Inferior parietal cortex (tissue), 1 donor: ENCODE measurements at regions not wholly inside any gene's neighbourhood (a gene's known extent, or its start where the extent isn't known, plus 50 kb on each side); places are given as distances from the start of the nearest gene placed in this dataset.
A peak's percentile ranks its signal among the peaks of the same experiment; 100 is the strongest.

ENCODE experiments used
- DNase-seq: peaks from one replicate; pipeline ENCODE4 v3.0.0-alpha.2; 2016; ENCODE audit errors: extremely low spot score

DNA sequence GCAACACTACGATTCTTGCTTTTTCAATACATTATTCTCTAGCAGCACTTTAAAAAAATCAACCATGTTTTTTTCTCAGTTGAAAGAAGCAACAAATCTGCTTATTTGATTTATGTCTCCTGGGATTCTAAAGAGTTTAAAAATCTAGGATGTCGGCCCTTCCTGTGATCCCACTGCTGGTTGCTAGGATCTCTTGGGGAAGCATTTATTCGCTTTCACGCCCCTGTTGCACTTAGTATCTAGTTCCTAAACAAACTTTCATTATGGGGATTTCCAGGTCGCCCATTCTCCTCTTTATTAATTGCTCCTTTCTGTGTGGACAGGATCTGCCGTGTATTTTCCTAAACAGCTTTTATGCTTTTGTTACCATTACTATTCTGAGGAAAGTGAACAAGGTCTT lies 313.5 kb downstream of the AGTPBP1 start:
- no peak for DNase-seq

DNA sequence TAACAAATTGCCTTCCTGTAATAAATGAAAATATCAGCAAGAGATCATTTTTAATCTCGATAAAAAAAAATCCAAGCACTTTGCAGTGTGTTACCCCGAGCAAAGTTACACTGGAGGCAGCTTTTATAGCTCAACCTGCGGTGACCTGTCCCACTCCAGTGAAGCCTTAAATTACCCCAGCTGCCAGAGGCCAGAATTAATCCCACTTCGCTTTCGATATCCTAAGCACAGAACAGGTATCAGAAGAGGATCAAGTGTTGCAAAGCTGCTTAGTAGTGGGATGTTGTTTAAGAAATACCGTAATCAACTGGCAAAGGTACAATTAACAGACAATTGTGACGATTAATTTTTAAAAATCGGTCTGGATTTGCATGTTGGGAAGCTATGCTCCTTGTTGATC lies 314.0 kb downstream of the AGTPBP1 start:
- no peak for DNase-seq

DNA sequence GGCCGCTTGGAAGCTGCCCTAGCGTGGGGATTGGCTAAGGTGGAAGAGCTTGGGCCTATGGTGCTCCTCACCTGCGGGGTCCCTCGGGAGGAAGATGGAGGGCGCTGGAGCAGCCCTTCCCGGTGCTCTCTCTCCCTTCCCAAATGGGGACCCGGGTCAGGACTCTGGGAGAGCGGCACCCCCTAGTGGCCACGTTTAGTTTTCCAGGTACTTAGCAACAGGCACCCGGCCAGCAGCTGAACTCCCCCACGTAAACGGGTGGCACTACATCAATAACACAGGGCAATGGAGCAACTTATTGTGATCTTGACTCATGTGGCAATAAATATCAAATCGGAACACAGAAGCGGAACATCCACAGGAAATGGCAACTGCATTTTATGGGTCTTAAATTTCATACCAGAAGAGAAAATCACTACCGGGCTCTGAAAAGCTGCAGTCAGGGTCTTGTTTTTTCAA lies 316.6 kb downstream of the AGTPBP1 start:
- peak; percentile 73 for DNase-seq

DNA sequence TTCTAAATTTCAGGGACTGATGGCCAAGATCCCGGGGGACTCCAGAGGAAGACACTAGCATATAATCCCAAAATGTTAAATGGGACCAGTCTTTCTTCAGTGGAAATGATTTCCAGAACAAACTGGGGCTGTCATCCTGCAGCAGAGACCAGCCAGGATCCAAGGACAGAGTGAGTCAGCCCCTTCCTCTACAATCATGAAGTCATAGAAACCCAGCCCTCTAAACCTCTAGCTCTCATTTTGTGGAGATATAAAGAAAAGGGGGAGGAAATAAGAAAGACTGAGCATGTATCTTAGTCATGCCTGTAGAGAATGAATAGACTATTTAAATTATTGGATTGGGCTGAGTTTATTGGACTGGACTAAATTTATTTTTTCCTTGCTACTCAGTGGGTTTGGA lies 318.3 kb downstream of the AGTPBP1 start:
- no peak for DNase-seq

DNA sequence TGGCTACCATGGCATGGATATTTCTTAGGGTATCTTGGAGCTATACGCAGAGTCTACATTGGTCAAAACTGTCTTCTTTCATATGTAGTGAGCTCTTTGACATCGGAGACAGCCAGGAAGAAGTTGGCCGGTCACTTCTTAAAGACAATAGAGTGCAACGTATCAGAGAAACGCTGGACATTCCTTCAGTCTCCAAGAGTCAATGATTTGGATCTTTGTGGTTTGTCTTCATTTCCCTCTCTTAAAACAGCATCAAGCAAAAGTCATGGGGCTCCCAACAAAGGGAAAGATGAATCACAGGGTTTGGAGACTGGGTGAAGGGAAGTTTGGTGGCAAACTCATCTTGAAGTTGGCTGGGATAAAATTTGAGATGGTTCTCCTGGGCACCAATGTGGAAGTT lies 320.1 kb downstream of the AGTPBP1 start:
- DNase-seq = no peak

DNA sequence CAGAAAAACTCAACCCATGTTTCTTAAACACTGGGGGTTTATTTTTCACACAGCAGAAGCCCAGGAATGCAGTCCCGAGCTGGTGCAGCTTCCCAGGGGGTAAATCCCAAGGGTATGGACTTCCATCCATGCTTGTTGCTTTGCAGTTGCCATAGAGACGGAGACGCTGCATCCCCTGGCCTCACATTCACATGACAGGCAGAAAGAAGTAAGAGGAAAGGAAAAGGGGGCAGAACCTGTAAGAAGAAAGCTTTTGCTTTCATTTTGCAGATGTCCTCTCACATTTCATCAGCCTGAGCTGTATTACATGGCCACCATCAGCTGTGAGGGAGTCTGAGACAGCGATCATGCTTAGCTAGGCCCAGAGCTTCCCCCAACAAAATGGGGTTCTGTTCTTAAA lies 321.0 kb downstream of the AGTPBP1 start:
- no peak for DNase-seq

DNA sequence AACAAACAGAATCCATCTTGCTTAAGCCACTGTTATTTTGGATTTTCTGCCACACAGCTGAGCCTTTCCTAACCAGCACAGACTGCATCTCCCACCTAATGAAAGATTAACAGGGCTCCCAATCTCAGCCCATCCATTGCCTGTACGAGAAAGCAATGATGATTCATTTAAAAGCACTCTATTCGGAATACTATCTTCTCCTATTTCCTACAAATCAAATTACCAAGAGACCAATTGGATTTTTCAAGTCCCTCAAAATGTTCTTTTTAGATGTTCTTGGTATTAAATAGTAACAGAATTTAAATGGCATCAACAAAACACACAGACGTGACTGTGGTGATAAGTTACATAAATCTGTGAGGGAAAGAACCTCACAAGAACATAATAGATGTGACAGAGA lies 324.1 kb downstream of the AGTPBP1 start:
- no peak for DNase-seq

DNA sequence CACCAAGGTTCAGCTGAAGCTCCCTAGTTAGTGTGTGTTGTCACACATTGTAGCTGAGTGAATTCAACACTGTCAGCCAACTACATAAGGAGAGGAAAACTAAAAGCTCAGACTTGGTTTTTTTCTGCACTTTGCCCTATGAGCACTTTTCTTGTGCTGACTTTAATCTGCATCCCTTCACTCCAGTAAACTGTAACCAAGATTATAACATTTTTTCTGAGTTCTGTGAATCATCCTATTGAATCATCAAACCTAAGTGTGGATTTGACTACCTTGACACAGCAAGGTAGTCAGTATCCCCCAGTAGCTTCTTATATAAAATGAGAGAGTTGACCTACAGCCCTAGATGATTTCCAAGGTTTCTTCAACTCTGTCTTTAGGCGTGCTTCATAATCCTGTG lies 325.0 kb downstream of the AGTPBP1 start:
- no peak for DNase-seq

DNA sequence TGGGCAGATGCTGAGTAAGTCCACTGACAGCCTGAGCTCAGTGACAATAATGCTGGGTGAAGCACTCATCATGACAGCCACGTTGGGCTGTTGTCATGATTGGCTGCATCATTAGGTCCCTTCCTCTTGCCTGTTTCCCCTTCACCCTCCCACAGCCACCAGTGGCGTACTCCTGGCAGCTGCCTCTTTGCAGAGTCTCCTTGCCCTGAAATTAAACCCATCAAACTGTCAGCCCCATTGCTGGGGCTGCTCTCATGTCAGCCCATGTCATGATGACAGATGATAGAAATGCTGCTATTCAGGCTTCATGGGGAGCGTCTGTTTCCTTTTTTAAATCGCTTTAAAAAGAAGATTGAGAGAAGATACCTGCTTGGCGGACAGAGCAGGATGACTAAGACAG lies 327.4 kb downstream of the AGTPBP1 start:
- DNase-seq = no peak

DNA sequence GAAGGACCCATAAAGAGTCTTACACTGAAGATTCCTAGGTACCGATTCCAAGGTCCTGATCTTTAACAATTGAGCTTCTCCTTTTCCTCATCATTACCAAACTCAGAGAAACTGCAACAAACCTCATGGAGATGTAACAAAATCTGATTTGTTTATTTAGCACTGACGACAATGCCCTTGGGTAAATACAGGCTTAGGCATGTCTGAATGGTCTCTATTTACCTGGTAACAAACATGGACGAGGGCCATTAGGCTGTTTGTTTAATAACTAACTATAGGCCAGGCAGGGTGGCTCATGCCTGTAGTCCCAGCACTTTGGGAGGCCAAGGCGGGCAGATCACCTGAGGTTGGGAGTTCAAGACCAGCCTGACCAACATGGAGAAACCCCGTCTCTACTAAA lies 333.3 kb downstream of the AGTPBP1 start:
- no peak for DNase-seq

DNA sequence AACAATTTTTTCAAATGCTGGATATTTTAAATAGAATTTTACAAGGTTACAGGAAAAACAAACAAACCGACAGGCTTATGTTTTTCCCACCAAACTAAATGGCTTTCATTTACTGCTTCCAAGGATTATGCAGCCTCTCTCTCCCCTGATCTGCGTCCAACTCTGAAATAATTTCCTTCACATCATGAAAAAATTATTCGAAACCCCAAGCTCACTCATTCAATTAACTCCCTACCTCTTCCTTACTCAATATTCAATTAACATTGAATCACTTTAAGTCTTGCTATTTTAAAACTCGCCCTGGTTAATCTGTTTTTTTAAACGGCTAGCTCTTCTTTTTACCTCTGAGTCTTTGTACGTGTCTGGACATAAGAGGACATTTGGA lies 336.2 kb downstream of the AGTPBP1 start:
- no peak for DNase-seq

DNA sequence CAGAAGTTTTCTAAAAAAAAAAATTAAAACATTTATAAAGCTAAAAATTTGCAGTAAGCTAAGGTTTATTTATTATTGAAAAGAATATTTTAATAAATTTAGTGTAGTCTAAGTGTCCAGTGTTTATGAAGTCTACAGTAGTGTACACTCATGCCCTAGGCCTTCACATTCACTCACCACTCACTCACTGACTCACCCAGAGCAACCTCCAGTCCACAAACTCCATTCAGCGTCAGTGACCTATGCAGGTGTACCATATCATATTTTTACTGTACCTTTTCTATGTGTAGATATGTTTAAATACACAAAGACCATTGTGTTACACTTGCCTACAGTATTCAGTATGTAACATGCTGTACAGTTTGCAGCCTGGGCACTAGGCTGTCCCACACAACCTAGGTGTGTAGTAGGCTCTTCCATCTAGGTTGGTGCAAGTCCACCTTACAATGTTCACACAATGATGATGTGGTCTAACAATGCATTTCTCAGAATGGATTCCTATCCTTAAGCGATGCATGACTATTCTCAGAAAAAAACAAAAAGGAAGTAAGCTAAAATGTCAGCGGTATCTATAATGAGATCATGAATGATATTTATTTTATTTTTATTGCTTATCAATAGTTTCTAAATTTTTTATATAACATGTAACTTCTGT lies 336.7 kb downstream of the AGTPBP1 start:
- no peak for DNase-seq

DNA sequence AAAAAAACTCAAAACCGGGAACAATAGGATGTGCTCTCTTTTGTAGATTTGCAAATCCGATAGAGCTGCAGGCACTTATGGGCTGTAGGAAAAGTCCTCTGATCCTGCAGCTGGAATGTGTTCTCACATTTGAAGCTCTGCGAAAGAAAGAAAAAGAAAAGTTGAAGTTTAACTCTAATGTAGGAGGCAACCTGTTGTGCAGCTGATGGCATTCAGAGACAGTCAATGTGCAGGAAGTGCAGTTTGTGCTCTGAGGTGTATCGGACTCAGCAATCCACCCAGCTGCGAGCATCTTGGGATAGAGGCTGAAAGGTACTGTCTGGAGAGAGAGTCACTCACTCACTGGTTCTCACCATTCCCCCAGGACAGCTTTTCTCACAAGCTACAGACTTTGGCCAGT lies 339.2 kb downstream of the AGTPBP1 start:
- no peak for DNase-seq

DNA sequence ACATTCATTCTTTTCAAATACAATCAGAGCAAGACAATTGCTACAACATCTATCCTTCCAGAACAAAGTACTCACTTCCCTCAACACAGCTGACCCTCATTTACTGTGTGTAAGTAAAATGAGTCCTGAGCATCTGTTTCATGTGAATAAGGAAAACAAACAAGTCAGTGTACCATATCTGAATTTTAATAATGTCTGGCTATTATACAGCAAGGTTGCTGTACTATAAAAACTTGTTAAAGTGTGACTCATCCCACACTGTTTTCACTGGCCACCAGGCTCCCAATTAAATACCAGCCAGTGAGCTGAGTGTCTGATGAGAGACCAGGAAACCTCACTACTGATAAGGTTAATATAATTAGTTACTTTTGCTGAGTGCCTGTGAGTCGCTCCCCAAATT lies 339.8 kb downstream of the AGTPBP1 start:
- DNase-seq = no peak

DNA sequence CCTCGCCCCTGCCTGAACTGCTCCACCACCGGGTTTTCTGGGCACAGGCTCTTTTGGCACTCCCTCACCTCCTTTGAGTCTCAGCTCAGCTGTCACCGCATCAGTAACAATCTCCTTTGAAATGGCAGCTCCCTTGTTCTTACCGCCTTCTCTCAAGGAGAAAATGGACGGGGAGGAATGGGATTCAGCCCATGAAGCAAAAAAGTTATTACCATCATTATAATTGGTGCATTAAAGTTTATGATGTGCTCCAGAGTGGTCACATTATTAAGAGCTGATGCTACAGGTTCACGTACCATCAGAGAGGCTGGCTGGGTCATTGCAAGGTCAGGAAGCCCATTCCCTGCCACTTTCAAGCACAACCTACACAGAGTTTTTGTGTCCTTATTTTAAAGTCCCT lies 344.7 kb downstream of the AGTPBP1 start:
- DNase-seq = no peak

DNA sequence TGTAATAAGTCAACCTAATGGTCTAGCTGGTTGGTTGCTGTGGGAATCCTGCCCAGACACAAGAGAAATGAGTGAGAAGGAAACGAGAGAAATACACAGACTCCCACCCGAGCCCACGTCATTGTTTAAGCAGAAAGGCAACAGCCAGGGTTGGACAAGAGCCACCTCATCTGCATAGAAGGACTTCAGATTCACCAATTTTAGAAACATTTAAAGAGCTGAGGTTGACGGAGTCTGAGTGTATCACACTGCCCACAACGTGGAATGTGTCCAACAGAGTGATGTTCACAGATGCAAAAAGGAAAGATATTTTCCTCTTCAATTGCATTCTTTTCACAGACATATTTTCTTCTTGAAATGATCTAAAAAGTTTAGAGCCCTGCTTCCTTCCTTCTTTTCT lies 349.5 kb downstream of the AGTPBP1 start:
- peak; percentile 61 for DNase-seq

DNA sequence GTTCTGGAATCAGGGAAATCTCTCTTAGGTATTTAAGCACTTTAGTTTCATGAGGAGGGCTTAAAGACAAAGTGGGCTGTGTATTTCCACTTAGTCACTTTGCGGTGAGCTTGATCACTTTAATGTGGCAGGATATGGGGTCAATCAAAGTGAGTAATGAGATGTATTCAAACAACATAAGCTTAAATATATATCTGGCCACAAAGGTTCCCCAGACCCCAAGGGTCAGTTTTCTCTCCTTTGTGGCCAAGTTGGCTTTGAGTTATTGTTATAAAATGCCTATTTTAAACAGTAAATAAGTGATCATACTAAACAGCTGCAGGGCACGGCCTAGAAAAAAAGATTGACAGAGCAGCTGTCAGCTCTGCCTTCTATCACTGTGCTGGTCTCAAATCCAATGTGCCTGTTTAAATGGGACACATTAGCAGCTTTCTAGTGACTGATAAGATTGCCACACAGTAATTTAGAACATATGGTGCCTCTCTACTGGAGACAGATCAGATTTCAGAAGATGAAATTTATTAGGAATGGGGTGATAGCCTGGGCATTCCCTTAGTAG lies 363.9 kb downstream of the AGTPBP1 start:
- DNase-seq = no peak

DNA sequence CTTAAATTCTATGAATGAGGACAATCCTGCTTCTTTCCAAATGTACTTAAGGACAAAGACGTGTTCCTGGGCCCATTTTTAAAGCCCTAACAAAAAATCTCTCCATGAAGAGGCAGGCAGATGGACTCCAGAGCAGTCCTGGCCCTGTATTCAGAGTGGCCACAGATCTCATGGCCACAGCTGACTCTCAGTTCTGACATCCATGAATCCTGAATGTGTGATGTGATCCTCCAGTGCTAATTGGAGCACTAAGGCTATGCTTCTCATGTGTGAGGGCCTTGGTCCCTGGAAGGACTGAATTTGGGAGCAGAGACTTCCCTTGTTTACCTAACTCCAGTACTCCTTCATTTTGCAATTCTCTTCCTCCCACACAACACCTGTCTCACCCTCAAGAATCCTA lies 373.0 kb downstream of the AGTPBP1 start:
- DNase-seq = no peak

DNA sequence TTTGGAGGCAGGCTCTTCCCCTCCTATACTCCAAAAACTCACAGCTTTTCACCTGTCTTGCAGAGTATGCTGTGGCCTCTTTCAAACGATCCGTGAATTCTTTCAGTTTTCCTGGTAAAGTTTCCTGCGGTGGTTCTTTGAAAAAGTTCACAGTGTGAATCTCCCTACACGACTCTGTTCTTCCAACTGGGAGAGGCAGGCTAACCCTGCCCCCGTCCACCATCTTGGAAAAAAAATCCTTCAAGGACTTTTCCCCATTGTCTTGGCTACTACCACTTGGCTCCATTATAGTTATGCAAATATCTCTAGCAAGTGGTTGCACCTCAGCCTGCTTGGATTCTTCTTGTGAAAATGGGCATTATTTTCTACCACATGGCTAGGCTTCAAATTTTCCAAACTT lies 382.6 kb downstream of the AGTPBP1 start:
- DNase-seq = no peak

DNA sequence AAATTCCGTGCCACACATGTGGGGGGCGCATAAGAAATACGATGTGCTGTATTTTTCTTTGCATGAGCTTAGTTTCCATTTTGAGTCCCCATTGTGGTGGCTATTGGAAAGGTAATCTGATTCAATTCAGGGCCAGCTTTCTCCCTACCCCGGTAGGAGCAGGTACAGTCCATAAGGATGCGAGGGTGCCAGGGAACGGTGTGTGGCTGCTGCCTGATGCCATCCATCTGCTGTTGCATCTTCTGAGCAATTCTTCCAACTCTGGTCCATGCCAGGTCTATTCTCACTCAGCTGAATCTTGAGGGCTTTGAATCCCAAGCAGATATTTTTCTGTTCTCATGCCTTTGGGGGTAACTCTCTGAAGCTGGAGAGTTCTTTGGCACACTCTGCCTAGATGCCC lies 392.7 kb downstream of the AGTPBP1 start:
- no peak for DNase-seq

DNA sequence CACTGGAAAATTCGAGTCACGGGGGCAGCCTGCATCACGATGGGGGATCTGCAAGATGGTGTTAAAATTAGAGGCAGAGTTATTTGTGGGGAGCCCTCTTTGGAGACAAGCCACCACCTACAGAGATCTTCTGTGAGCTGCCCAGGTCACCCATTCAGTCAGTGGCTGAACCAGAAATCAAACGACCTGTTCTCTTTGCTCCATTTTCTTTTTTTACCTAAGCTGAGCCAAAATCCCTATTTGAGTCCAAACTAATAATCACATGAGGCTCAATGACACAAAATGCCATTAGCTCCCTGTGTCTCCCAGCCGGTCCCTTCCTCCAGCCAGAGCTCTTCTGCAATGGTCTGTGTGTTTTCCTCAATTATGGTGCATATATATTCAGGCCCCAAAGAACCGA lies 394.2 kb downstream of the AGTPBP1 start:
- DNase-seq = no peak

DNA sequence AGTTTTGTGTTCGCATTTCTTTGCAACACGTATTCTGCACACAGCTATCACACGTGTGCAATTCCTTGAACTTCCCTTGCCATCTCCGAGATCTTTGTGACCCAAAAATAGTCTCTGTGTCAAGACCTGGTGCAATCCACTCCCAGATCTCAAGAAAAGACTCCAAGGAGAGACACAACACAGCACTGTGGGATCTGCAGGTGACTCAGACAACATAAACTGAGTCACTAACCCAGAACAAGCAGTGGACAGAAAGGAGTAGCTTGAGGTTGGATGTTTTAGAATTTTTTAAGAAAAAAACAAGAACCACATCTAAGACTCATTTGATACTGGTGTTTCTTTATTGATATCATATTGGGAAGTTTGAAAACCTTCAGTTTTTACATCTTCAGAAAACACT lies 396.9 kb downstream of the AGTPBP1 start:
- DNase-seq = no peak

DNA sequence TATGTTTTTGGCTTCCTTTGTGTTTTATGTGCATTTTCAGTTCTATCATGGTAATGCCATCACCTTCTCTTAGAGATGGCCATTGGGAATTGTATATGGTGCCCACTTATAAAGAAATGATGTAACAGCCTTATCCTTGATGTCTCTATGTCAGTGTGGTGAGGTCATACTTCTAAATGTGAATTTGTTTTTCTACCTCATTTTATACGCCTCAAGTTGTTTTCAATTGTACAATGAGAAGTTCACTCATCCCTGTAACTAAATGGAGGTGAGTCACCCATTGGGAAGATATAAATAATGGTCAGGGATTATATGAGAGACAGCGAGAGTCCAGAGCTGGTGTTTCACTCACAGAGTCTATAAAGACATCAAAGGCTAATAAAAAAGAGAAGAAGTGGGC lies 402.4 kb downstream of the AGTPBP1 start:
- no peak for DNase-seq

DNA sequence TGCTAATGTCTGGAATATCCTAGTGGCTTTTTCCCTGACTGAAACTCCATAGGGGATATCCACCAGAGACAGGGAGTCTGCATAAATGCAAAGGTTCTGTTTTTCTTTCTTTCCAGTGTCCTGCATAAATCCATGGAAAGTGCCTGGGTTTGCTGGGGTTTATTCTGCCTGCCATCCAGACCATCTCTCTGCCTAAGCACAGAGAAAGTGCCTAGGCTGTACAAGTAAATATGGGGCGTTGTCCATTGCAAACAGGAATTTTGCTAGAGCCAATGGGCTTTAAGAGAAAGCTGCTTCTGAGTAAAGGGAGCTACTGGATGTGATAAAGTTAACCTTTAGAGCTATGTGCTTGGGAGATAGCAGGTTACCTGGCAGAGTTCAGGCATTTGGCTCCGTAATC lies 407.5 kb downstream of the AGTPBP1 start:
- DNase-seq = no peak
